WTC11 (cell line): ENCODE measurements at regions not wholly inside any gene's neighbourhood (a gene's known extent, or its start where the extent isn't known, plus 50 kb on each side); places are given as distances from the start of the nearest gene placed in this dataset.

ENCODE experiments used
- ATAC-seq: fragments of 200-7000 bp; cut with Tn5 transposase; 2 replicates; pipeline ENCODE4 v1.10.0; 2021; ENCODE audit warnings: mild to moderate bottlenecking, moderate library complexity
- CTCF ChIA-PET: fragments of 300-600 bp; sonication (Branson Sonifier 250); formaldehyde crosslinking; loops from one replicate; lab custom pipeline; 2021; ENCODE audit warnings: antibody characterized with exemption; lab: Charles Lee
- POLR2A ChIA-PET: fragments of 350-600 bp; sonication (Branson Sonifier 250); formaldehyde crosslinking; loops from one replicate; lab custom pipeline; 2021; ENCODE audit warnings: antibody characterized with exemption; lab: Charles Lee
- DNase-seq: peaks from one replicate; pipeline ENCODE4 v3.0.0; 2021; ENCODE audit warnings: low spot score
- H3K27ac Mint-ChIP-seq: 2 replicates; pipeline ENCODE4 v1.8.0; 2021; ENCODE audit warnings: mixed read lengths
- H3K27me3 Mint-ChIP-seq: 2 replicates; pipeline ENCODE4 v1.8.0; 2021; ENCODE audit warnings: low read depth, mild to moderate bottlenecking, moderate library complexity, mixed read lengths
- H3K36me3 Mint-ChIP-seq: 2 replicates; pipeline ENCODE4 v1.8.0; 2021; ENCODE audit warnings: mixed read lengths
- H3K4me1 Mint-ChIP-seq: 2 replicates; pipeline ENCODE4 v1.8.0; 2022; ENCODE audit warnings: mixed read lengths
- H3K4me3 Mint-ChIP-seq: 2 replicates; pipeline ENCODE4 v1.8.0; 2021; ENCODE audit warnings: mild to moderate bottlenecking, moderate library complexity, mixed read lengths
- H3K9me3 Mint-ChIP-seq: 2 replicates; pipeline ENCODE4 v1.8.0; 2021; ENCODE audit warnings: mixed read lengths
- CREM ChIP-seq: sonication (generic); formaldehyde crosslinking; IDR thresholded peaks from 2 replicates; pipeline ENCODE4 v1.8.1; 2022; ENCODE audit warnings: mild to moderate bottlenecking, missing genetic modification reagents, moderate library complexity
- EMX1 ChIP-seq: fragments of 250-450 bp; sonication (Bioruptor Pico); IDR thresholded peaks from 2 replicates; pipeline ENCODE4 v1.8.0; 2021; ENCODE audit warnings: mild to moderate bottlenecking
- FOXK1 ChIP-seq: sonication (generic); formaldehyde crosslinking; IDR thresholded peaks from 2 replicates; pipeline ENCODE4 v1.8.0; 2022; ENCODE audit warnings: mild to moderate bottlenecking, moderate library complexity, missing genetic modification reagents
- GABPB1 ChIP-seq: sonication (generic); formaldehyde crosslinking; IDR thresholded peaks from 2 replicates; pipeline ENCODE4 v1.8.1; 2023; ENCODE audit warnings: mild to moderate bottlenecking, missing genetic modification reagents
- TCF7 ChIP-seq: sonication (generic); formaldehyde crosslinking; IDR thresholded peaks from 2 replicates; pipeline ENCODE4 v1.8.0; 2022; ENCODE audit warnings: mild to moderate bottlenecking, low read depth, missing genetic modification reagents, moderate library complexity
- TF ChIP-seq, protein P1 (sequence below): fragments of 250-450 bp; sonication (Bioruptor Pico); IDR thresholded peaks from 2 replicates; pipeline ENCODE4 v1.9.0; 2021; ENCODE audit warnings: mild to moderate bottlenecking
- TF ChIP-seq, protein P2 (sequence below): sonication (generic); formaldehyde crosslinking; IDR thresholded peaks from 2 replicates; pipeline ENCODE4 v1.8.1; 2022; ENCODE audit warnings: mild to moderate bottlenecking, moderate library complexity, missing genetic modification reagents
- TF ChIP-seq, protein P3 (sequence below): sonication (generic); formaldehyde crosslinking; conservative IDR thresholded peaks from 2 replicates; pipeline ENCODE4 v1.8.1; 2023; ENCODE audit warnings: mild to moderate bottlenecking, low read depth, missing genetic modification reagents, moderate library complexity
- TF ChIP-seq, protein P4 (sequence below): sonication (generic); formaldehyde crosslinking; IDR thresholded peaks from 2 replicates; pipeline ENCODE4 v1.8.0; 2023; ENCODE audit warnings: mild to moderate bottlenecking, missing genetic modification reagents
- TF ChIP-seq, protein P5 (sequence below): sonication (generic); formaldehyde crosslinking; IDR thresholded peaks from 2 replicates; pipeline ENCODE4 v1.8.0; 2022; ENCODE audit warnings: missing genetic modification reagents

DNA sequence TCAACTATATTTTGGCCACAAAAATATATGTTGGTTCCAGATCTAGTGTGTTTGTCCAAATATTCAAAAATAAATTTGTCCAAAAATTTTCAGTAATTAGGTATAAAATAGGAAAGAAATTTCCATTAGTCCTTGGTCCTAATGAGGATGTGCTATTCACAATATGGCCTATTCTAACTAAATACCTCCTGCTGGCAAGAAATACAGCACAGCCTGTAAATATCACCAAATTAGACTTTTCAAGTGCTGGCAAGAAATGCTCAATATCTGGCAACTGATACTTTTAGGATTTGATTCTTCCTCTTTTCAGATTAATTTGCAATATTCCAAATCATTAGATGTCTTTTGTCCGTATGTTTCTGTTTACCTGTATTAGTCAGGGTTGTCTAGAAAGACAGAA, 1446.2 kb downstream of the LRFN5 start (continued):
- TF ChIP-seq, protein P1, sequence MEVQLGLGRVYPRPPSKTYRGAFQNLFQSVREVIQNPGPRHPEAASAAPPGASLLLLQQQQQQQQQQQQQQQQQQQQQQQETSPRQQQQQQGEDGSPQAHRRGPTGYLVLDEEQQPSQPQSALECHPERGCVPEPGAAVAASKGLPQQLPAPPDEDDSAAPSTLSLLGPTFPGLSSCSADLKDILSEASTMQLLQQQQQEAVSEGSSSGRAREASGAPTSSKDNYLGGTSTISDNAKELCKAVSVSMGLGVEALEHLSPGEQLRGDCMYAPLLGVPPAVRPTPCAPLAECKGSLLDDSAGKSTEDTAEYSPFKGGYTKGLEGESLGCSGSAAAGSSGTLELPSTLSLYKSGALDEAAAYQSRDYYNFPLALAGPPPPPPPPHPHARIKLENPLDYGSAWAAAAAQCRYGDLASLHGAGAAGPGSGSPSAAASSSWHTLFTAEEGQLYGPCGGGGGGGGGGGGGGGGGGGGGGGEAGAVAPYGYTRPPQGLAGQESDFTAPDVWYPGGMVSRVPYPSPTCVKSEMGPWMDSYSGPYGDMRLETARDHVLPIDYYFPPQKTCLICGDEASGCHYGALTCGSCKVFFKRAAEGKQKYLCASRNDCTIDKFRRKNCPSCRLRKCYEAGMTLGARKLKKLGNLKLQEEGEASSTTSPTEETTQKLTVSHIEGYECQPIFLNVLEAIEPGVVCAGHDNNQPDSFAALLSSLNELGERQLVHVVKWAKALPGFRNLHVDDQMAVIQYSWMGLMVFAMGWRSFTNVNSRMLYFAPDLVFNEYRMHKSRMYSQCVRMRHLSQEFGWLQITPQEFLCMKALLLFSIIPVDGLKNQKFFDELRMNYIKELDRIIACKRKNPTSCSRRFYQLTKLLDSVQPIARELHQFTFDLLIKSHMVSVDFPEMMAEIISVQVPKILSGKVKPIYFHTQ (CRISPR knock-in tag): no peak

DNA sequence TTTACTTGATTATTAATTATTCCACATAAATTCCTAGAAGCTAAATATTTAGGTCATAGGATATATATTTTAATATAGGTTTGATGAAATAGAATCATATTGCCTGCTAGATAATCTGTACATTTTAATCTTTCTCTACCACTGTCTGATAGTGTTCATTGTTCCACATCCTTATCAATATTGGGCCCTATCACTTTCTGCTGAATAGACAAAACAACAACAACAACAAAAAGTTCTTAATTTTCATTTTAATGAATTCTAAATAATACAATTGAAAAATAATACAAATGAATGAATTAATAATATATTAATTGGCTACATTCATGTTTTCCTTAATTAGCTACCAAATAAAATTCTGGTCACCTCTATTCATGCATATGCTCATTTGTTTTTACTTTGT, 1437.2 kb downstream of the LRFN5 start:
- POLR2A ChIA-PET: no interaction called here
- H3K27ac Mint-ChIP-seq: no peak overlapping the region

DNA sequence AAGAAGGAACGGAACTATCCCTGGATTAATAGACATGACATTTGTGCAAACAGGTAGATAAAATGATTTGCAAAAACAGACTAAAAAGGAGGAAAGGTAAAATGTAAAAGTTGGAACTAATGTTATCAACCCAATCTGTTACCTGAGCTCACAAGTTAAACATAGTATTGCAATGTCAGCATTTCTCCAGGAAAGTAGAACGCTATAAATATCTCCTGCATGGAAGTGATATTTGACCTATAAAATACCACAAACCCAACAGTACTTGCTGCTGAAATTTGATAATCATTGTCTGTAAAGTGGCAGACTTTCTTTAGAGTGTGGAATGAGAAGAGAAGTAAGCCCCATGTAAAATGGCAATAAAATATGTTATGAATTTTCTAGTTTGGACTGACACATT, 1435.7 kb downstream of the LRFN5 start:
- Mint-ChIP-seq H3K27me3 (no peaks in the 10 kb centered on the region), H3K4me3 (no peak overlapping the region), H3K27ac (no peak overlapping the region), H3K9me3 (0 out of 2 replicates have a peak, but pooled peaks cover 4% of the 10 kb centered on the region), H3K4me1 (no peaks in the 10 kb centered on the region), H3K36me3 (no peaks in the 10 kb centered on the region)
- POLR2A ChIA-PET: no interaction called here
- TF ChIP-seq GABPB1 (CRISPR knock-in tag): no peak
- TF ChIP-seq, protein P2, sequence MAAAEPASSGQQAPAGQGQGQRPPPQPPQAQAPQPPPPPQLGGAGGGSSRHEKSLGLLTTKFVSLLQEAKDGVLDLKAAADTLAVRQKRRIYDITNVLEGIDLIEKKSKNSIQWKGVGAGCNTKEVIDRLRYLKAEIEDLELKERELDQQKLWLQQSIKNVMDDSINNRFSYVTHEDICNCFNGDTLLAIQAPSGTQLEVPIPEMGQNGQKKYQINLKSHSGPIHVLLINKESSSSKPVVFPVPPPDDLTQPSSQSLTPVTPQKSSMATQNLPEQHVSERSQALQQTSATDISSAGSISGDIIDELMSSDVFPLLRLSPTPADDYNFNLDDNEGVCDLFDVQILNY: no peak
- TF ChIP-seq, protein P3, sequence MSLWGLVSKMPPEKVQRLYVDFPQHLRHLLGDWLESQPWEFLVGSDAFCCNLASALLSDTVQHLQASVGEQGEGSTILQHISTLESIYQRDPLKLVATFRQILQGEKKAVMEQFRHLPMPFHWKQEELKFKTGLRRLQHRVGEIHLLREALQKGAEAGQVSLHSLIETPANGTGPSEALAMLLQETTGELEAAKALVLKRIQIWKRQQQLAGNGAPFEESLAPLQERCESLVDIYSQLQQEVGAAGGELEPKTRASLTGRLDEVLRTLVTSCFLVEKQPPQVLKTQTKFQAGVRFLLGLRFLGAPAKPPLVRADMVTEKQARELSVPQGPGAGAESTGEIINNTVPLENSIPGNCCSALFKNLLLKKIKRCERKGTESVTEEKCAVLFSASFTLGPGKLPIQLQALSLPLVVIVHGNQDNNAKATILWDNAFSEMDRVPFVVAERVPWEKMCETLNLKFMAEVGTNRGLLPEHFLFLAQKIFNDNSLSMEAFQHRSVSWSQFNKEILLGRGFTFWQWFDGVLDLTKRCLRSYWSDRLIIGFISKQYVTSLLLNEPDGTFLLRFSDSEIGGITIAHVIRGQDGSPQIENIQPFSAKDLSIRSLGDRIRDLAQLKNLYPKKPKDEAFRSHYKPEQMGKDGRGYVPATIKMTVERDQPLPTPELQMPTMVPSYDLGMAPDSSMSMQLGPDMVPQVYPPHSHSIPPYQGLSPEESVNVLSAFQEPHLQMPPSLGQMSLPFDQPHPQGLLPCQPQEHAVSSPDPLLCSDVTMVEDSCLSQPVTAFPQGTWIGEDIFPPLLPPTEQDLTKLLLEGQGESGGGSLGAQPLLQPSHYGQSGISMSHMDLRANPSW (CRISPR knock-in tag): no peak
- ATAC-seq (no peak), DNase-seq (no peak)
- CTCF ChIA-PET: no interaction called here

More for the DNA sequence above, 1437.2 kb downstream of the LRFN5 start:
- Mint-ChIP-seq H3K4me3 (no peak overlapping the region), H3K36me3 (no peaks in the 10 kb centered on the region), H3K27me3 (no peaks in the 10 kb centered on the region), H3K4me1 (no peaks in the 10 kb centered on the region), H3K9me3 (0 out of 2 replicates have a peak, but pooled peaks cover 4% of the 10 kb centered on the region)
- no peak for TF ChIP-seq FOXK1 (CRISPR knock-in tag)
- no peak for TF ChIP-seq GABPB1 (CRISPR knock-in tag)
- TF ChIP-seq, protein P4, sequence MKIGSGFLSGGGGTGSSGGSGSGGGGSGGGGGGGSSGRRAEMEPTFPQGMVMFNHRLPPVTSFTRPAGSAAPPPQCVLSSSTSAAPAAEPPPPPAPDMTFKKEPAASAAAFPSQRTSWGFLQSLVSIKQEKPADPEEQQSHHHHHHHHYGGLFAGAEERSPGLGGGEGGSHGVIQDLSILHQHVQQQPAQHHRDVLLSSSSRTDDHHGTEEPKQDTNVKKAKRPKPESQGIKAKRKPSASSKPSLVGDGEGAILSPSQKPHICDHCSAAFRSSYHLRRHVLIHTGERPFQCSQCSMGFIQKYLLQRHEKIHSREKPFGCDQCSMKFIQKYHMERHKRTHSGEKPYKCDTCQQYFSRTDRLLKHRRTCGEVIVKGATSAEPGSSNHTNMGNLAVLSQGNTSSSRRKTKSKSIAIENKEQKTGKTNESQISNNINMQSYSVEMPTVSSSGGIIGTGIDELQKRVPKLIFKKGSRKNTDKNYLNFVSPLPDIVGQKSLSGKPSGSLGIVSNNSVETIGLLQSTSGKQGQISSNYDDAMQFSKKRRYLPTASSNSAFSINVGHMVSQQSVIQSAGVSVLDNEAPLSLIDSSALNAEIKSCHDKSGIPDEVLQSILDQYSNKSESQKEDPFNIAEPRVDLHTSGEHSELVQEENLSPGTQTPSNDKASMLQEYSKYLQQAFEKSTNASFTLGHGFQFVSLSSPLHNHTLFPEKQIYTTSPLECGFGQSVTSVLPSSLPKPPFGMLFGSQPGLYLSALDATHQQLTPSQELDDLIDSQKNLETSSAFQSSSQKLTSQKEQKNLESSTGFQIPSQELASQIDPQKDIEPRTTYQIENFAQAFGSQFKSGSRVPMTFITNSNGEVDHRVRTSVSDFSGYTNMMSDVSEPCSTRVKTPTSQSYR (CRISPR knock-in tag): no peak
- CTCF ChIA-PET: no interaction called here
- no peak for DNase-seq
- ATAC-seq: no peak

DNA sequence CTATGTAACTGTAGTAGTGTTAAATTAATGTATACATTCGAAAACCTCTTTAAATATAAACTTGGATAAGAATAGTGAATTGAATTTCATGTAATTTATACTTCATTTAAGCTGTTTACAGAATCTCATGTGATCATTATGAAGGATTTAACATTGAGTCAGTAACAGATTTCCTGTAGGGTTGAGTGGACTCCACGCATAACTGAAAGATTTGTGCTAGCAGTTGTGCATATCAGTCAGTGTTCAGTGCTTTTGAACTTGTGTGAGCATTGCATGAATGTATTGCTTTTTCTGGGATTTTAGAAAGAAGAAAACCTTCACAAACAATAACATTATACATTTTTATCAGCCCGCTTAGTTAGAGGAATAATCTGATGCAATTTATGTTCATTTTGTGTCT, 1435.3 kb downstream of the LRFN5 start:
- DNase-seq (no peak), ATAC-seq (no peak)
- POLR2A ChIA-PET: no interaction called here
- Mint-ChIP-seq H3K9me3 (0 out of 2 replicates have a peak, but pooled peaks cover 4% of the 10 kb centered on the region), H3K4me3 (no peak overlapping the region), H3K27ac (no peak overlapping the region), H3K27me3 (no peaks in the 10 kb centered on the region), H3K36me3 (no peaks in the 10 kb centered on the region), H3K4me1 (no peaks in the 10 kb centered on the region)
- CTCF ChIA-PET: no interaction called here
- TF ChIP-seq, protein P5, sequence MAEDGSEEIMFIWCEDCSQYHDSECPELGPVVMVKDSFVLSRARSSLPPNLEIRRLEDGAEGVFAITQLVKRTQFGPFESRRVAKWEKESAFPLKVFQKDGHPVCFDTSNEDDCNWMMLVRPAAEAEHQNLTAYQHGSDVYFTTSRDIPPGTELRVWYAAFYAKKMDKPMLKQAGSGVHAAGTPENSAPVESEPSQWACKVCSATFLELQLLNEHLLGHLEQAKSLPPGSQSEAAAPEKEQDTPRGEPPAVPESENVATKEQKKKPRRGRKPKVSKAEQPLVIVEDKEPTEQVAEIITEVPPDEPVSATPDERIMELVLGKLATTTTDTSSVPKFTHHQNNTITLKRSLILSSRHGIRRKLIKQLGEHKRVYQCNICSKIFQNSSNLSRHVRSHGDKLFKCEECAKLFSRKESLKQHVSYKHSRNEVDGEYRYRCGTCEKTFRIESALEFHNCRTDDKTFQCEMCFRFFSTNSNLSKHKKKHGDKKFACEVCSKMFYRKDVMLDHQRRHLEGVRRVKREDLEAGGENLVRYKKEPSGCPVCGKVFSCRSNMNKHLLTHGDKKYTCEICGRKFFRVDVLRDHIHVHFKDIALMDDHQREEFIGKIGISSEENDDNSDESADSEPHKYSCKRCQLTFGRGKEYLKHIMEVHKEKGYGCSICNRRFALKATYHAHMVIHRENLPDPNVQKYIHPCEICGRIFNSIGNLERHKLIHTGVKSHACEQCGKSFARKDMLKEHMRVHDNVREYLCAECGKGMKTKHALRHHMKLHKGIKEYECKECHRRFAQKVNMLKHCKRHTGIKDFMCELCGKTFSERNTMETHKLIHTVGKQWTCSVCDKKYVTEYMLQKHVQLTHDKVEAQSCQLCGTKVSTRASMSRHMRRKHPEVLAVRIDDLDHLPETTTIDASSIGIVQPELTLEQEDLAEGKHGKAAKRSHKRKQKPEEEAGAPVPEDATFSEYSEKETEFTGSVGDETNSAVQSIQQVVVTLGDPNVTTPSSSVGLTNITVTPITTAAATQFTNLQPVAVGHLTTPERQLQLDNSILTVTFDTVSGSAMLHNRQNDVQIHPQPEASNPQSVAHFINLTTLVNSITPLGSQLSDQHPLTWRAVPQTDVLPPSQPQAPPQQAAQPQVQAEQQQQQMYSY (CRISPR knock-in tag): no peak
- no peak for TF ChIP-seq TCF7 (CRISPR knock-in tag)
- no peak for TF ChIP-seq CREM (CRISPR knock-in tag)
- TF ChIP-seq EMX1 (CRISPR knock-in tag): no peak
